Neutrophil (primary cell): ENCODE measurements at regions not wholly inside any gene's neighbourhood (a gene's known extent, or its start where the extent isn't known, plus 50 kb on each side); places are given as distances from the start of the nearest gene placed in this dataset.

Experiments
- H3K27ac ChIP-seq: fragments of 200-600 bp; sonication (generic); 2 replicates; pipeline ENCODE4 v1.5.1; 2016; ENCODE audit warnings: mild to moderate bottlenecking, moderate library complexity
- H3K27me3 ChIP-seq: fragments of 200-600 bp; sonication (generic); 2 replicates; pipeline ENCODE4 v1.6.0; 2016; ENCODE audit warnings: mild to moderate bottlenecking
- H3K36me3 ChIP-seq: fragments of 200-600 bp; sonication (generic); 2 replicates; pipeline ENCODE4 v1.5.1; 2017
- H3K4me1 ChIP-seq, 2 experiments: fragments of 200-600 bp in 1 of 2; sonication (generic) in 1 of 2; 1 replicate in 1 of 2; 2 replicates in 1 of 2; pipeline versions ENCODE4 v1.5.1 to v1.6.1; 2013 to 2016; ENCODE audit warnings: low read depth in 1 of 2, low read length in 1 of 2, mild to moderate bottlenecking in 1 of 2, moderate library complexity in 1 of 2; ENCODE audit not compliant: control insufficient read depth in 1 of 2, insufficient read depth in 1 of 2
- H3K4me3 ChIP-seq, 2 experiments: fragments of 200-600 bp in 1 of 2; sonication (generic) in 1 of 2; 1 replicate in 1 of 2; 2 replicates in 1 of 2; pipeline ENCODE4 v1.5.1; 2013 to 2016; ENCODE audit warnings: low read depth in 1 of 2, low read length in 1 of 2, mild to moderate bottlenecking in 1 of 2, moderate library complexity in 1 of 2
- H3K9me3 ChIP-seq: fragments of 200-600 bp; sonication (generic); 2 replicates; pipeline ENCODE4 v1.5.1; 2016
- CTCF ChIP-seq: fragments of 200-600 bp; sonication (generic); IDR thresholded peaks from 2 replicates; pipeline ENCODE4 v1.5.1; 2016; ENCODE audit warnings: antibody characterized with exemption

- H3K27me3 ChIP-seq: no peaks in the 10 kb centered on the region
- no peak overlapping the region for H3K4me3 ChIP-seq
- H3K9me3 ChIP-seq: no peaks in the 10 kb centered on the region
- H3K36me3 ChIP-seq: no peaks in the 10 kb centered on the region
- no peak overlapping the region for H3K27ac ChIP-seq
- H3K4me1 ChIP-seq: no peaks in the 10 kb centered on the region
- TF ChIP-seq CTCF: no peak
Observed at GRCh38 chr13:79034341-79034740, 371.7 kb downstream of the RBM26 start.

GRCh38 chr13:79030513-79030912 is 371.6 kb upstream of the OBI1 start:
- no peaks in the 10 kb centered on the region for H3K36me3 ChIP-seq
- H3K27me3 ChIP-seq: no peaks in the 10 kb centered on the region
- H3K27ac ChIP-seq: no peak overlapping the region
- no peak overlapping the region for H3K4me3 ChIP-seq
- no peaks in the 10 kb centered on the region for H3K9me3 ChIP-seq
- no peak for TF ChIP-seq CTCF
- no peaks in the 10 kb centered on the region for H3K4me1 ChIP-seq

- TF ChIP-seq CTCF: no peak
- no peaks in the 10 kb centered on the region for H3K4me1 ChIP-seq
- H3K9me3 ChIP-seq: peaks cover 9% of the 10 kb centered on the region
- H3K27me3 ChIP-seq: no peaks in the 10 kb centered on the region
- no peak overlapping the region for H3K27ac ChIP-seq
- H3K4me3 ChIP-seq: no peak overlapping the region
- H3K36me3 ChIP-seq: no peaks in the 10 kb centered on the region
Observed at GRCh38 chr13:79018166-79018565, 359.2 kb upstream of the OBI1 start.

- no peak overlapping the region for H3K4me3 ChIP-seq
- no peak for TF ChIP-seq CTCF
- H3K27me3 ChIP-seq: no peaks in the 10 kb centered on the region
- H3K4me1 ChIP-seq: no peaks in the 10 kb centered on the region
- H3K9me3 ChIP-seq: no peaks in the 10 kb centered on the region
- H3K27ac ChIP-seq: no peak overlapping the region
- no peaks in the 10 kb centered on the region for H3K36me3 ChIP-seq
Observed at GRCh38 chr13:79011179-79011578, 352.2 kb upstream of the OBI1 start.

- no peaks in the 10 kb centered on the region for H3K36me3 ChIP-seq
- H3K9me3 ChIP-seq: no peaks in the 10 kb centered on the region
- H3K4me3 ChIP-seq: no peak overlapping the region
- no peaks in the 10 kb centered on the region for H3K4me1 ChIP-seq
- TF ChIP-seq CTCF: no peak
- H3K27ac ChIP-seq: no peak overlapping the region
- H3K27me3 ChIP-seq: no peaks in the 10 kb centered on the region
Observed at GRCh38 chr13:79003989-79004898, 345.3 kb upstream of the OBI1 start.
